HG02938 (cell line): ENCODE measurements at regions not wholly inside any gene's neighbourhood (a gene's known extent, or its start where the extent isn't known, plus 50 kb on each side); places are given as distances from the start of the nearest gene placed in this dataset.
"Not testable (repeated sequence)": the region's sequence is repeated elsewhere in the genome, so short reads cannot be mapped to it uniquely, and the experiment has no call there.

Source experiments
- ATAC-seq: cut with Tn5 transposase; IDR thresholded peaks from one replicate; pipeline ENCODE4 v1.9.1; 2021; ENCODE audit warnings: mild to moderate bottlenecking, moderate library complexity; ENCODE audit not compliant: unreplicated experiment

DNA sequence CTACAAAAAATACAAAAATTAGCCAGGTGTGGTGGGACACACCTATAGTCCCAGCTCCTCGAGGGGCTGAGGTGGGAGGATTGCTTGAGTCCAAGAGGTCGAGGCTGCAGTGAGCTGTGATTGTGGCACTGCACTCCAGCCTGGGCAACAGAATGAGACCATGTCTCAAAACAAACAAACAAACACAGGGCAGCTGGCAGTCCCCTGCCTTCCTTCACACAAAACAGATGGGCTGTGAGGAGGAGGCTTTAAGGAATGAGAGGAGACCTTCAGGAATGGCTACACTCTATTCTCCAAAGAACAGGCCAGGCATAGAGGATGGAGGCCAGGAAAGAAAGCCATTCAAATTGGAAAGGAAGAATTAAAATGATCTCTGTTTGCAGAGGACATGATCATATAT is 65.6 kb upstream of the MAML3 start:
- ATAC-seq = no peak

DNA sequence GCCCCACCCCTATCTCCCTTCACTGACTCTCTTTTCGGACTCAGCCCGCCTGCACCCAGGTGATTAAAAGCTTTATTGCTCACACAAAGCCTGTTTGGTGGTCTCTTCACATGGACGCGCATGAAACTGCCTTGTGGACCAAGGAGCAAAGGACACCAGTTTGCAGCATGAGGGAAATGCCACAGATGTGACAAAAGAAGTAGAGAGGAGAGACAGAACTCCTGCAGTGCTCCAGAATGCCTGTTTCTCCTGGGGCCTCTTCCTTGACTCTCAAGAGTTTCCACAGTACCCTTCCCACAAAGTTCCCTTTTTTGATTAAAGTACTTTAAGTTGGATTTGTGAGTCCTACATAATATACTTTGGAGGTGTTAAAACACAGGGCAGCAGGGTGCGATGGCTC is 65.1 kb upstream of the MAML3 start:
- not testable (repeated sequence) for ATAC-seq

DNA sequence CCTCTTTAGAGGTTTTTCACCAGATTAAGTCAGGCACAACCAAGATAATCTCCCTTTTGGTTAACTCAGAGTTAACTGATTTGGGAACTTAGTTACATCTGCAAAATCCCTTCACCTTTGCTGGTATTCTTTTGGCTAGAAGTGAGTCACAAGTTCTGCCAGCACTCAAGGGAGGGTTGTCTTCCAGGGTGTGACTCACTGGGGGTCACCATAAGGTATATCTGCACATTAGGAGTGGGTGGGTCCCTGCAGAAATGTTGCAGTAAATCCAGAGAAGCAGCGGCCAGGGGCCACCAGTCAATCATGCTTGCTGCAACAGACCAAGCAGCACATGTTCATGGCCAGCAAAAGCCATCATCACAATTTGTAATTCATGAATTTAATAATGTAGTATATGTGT is 59.8 kb upstream of the MAML3 start:
- ATAC-seq = no peak

DNA sequence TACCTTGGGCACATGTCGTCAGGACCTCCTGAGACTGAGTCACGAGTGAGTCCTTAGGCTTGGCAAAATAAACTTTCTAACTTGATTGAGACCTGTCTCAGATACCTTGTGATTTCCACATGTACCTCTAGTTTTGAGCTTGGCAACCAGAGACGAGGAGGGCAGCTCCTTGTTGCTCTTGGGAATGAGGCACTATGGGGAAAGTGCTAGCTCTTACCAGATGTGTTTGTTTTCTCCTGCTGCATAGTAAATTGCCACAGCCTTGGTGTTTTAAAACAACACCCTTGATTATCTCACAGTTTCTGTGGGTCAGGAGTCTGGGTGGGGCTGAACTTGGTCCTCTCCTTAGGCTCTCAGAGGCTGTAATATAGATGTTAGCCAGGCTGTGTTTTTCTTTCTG is 59.1 kb upstream of the MAML3 start:
- ATAC-seq = no peak

DNA sequence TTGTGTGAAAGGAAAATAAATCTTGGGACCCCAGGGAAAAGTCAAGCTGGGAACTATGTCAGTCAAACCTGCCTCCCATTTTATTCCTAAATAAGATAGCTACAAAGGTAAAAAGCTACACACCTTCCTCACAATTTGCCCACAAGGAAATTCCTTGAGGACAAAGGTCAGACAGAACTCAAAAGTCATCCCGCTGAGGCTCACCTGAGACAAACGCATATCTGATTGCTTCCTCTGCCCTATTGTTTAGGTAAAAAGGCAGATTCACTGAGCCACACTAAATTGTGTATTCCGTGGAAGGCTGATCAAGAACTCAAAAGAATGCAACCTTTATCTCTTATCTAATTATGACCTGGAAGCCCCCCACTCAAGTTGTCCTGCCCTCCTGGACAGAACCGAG is 58.7 kb upstream of the MAML3 start:
- ATAC-seq = no peak

DNA sequence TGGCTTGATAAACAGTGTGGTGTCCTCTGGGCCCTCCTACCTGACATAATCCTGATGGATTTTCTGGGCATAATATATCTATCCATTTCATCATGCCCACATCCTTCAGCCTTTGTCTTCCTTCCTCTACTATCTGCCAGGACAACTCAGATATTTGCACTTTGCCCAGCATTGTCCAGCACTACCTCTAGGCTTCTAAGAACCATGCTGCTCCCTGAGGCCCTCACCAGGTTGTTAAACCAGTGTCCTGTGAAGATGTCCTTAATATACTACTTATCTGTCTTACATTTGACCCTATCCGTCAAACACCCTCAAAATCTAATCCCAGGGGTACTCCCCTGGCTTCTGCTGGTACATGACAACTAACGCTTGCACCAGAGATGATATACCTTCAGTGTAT is 58.2 kb upstream of the MAML3 start:
- no peak for ATAC-seq

DNA sequence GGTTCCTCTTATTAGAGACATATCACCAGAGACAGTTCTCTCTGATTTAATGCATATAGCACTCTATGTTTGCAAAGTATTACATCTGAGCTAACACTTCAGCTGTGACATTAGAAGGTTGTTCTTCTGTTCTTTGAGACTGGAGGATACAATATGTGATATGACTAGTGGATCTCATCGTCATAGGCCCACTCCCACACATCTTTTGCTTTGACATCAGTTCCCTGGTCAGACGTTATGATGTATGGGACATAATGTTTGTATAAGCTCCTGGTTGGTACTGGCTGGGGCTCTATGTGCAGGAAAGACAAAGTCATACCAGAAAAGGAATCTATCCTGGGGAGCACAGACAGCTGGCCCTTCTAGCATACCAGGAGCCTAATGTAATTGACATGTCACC is 57.7 kb upstream of the MAML3 start:
- ATAC-seq = no peak

DNA sequence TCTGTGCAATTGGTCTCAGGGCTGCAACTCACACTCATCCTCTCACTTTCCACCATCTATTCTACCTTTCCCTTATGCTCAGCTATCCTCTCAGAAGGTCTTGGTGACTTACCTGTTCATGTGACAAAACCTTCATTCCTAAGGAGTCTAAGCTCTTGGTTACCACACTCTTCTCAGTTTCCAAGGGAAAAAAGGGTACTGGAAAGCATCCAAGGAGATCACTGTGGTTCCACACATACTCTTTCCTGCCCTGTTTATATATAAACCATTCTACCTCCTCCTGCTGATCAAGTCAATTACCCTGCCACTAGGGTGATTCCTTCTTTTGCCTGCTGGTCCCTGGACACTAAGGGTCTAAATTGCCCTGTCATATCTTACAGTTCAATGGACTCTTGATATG is 57.2 kb upstream of the MAML3 start:
- ATAC-seq = no peak

DNA sequence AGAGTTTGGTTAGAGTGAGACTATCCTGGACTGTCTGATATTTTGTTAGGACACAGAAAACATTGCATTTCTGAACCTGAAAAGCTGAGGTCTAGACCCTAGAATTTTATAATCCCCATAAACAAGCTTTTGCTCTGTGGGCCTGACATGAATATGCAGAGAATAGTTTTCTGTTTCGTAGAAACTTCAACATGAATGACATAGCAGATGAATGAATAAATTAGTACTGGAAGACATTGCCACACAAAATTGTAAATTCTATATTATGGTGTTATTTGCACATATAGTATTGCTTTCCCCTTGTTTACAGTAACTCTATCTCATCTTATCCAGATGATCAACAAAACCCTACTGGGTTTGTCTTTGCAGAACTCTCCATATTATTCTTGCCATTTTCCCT is 54.9 kb upstream of the MAML3 start:
- ATAC-seq = no peak
